Panc1 (cell line): ENCODE measurements at regions not wholly inside any gene's neighbourhood (a gene's known extent, or its start where the extent isn't known, plus 50 kb on each side); places are given as distances from the start of the nearest gene placed in this dataset.

Experiments used
- ATAC-seq: fragments of 200-7000 bp; cut with Tn5 transposase; 2 replicates; pipeline ENCODE4 v1.9.1; 2020; ENCODE audit warnings: mild to moderate bottlenecking, moderate library complexity
- BruUV-seq: library from RNA; stranded (reverse); fragments of 400-500 nt; replicated peaks from 2 replicates; lab custom pipeline; 2021; lab: Mats Ljungman, UMichigan
- CTCF ChIA-PET: fragments of 300-600 bp; sonication (Branson Sonifier 250); formaldehyde crosslinking; loops from one replicate; lab custom pipeline; 2022; ENCODE audit warnings: antibody characterized with exemption; lab: Charles Lee
- POLR2A ChIA-PET: fragments of 300-600 bp; sonication (Branson Sonifier 250); formaldehyde crosslinking; loops from one replicate; lab custom pipeline; 2022; ENCODE audit warnings: antibody characterized with exemption; lab: Charles Lee
- DNase-seq: peaks from one replicate; pipeline ENCODE4 v3.0.0-alpha.2; 2010; ENCODE audit warnings: low read depth, low spot score
- H3K27ac ChIP-seq: 2 replicates; pipeline ENCODE4 v1.5.1; 2011; ENCODE audit warnings: mild to moderate bottlenecking, low read length, inconsistent platforms
- H3K27me3 ChIP-seq: fragments of 200-500 bp; sonication (Bioruptor generic); 2 replicates; pipeline ENCODE4 v1.6.0; 2014; ENCODE audit warnings: low read length, inconsistent platforms; ENCODE audit not compliant: control insufficient read depth, insufficient read depth
- H3K36me3 ChIP-seq: fragments of 200-500 bp; sonication (Bioruptor generic); 2 replicates; pipeline ENCODE4 v1.5.1; 2014; ENCODE audit warnings: inconsistent platforms, mild to moderate bottlenecking, low read length, moderate library complexity; ENCODE audit not compliant: control insufficient read depth, insufficient read depth
- H3K4me1 ChIP-seq: 2 replicates; pipeline ENCODE4 v1.5.1; 2011; ENCODE audit warnings: inconsistent platforms, mild to moderate bottlenecking, low read length, moderate library complexity; ENCODE audit not compliant: control insufficient read depth, insufficient read depth
- H3K4me3 ChIP-seq, 2 experiments: 2 replicates each; pipeline ENCODE4 v1.5.1; 2011 to 2012; ENCODE audit warnings: low read depth in 2 of 2, low read length in 2 of 2, mild to moderate bottlenecking in 2 of 2, inconsistent platforms in 1 of 2, moderate library complexity in 1 of 2
- H3K9me3 ChIP-seq: fragments of 200-500 bp; sonication (Bioruptor generic); 2 replicates; pipeline ENCODE4 v1.5.1; 2014; ENCODE audit warnings: low read depth, mild to moderate bottlenecking, inconsistent platforms, low read length, moderate library complexity; ENCODE audit not compliant: control insufficient read depth, insufficient read depth
- CTCF ChIP-seq: fragments of 450-650 bp; IDR thresholded peaks from 2 replicates; pipeline ENCODE4 v1.5.1; 2017; ENCODE audit warnings: mild to moderate bottlenecking
- POLR2AphosphoS5 ChIP-seq: IDR thresholded peaks from 2 replicates; pipeline ENCODE4 v1.6.1; 2012; ENCODE audit warnings: mild to moderate bottlenecking, low read depth, low read length, moderate library complexity
- REST ChIP-seq, 2 experiments: IDR thresholded peaks; 2 replicates each; pipeline ENCODE4 v1.6.1; 2011 to 2012; ENCODE audit warnings: low read depth in 2 of 2, control low read depth in 1 of 2, low read length in 1 of 2, mild to moderate bottlenecking in 1 of 2, moderate library complexity in 1 of 2; ENCODE audit not compliant: insufficient read depth in 1 of 2
- SIN3A ChIP-seq: IDR thresholded peaks from 2 replicates; pipeline ENCODE4 v1.6.1; 2012; ENCODE audit warnings: low read depth, mild to moderate bottlenecking, low read length, moderate library complexity, borderline replicate concordance; ENCODE audit not compliant: insufficient read depth
- TCF7L2 ChIP-seq: IDR thresholded peaks from 2 replicates; pipeline ENCODE4 v1.6.1; 2011; ENCODE audit warnings: mild to moderate bottlenecking, low read depth, low read length, inconsistent platforms
- in situ Hi-C: cut with HindIII; loops from 2 replicates; pipeline ENCODE4 v1.10.0; 2016; ENCODE audit warnings: low sequenced_read_pairs, low pct_unique_long_range_greater_than_20kb
- intact Hi-C: fragments of 100-400 bp; cut with micrococcal nuclease; formaldehyde crosslinking; loops from one replicate; pipeline ENCODE4 v1.10.0; 2022; ENCODE audit not compliant: unreplicated experiment

GRCh38 chr12:115619889-115620288 is 657.6 kb downstream of the MED13L start:
- Histone ChIP-seq H3K4me1 (no peaks in the 10 kb centered on the region), H3K27me3 (no peaks in the 10 kb centered on the region; the same call in 1 of the 2 replicates), H3K27ac (no peak overlapping the region), H3K9me3 (no peaks in the 10 kb centered on the region), H3K36me3 (no peaks in the 10 kb centered on the region), H3K4me3 (no peak overlapping the region)
- in situ Hi-C loops: no loop called here
- BruUV-seq: no TSS peak
- intact Hi-C loops: no loop called here
- DNase-seq (no peak), ATAC-seq (no peak)
- POLR2A ChIA-PET: no interaction called here
- CTCF ChIA-PET: no interaction called here
- TF ChIP-seq SIN3A: no peak
- no peak for TF ChIP-seq TCF7L2
- no peak for TF ChIP-seq CTCF
- TF ChIP-seq REST (IDR thresholded peaks at IDR 0.05; ENCODE audit: insufficient read depth in 1 of 2, low read depth in 2 of 2, low read length in 1 of 2): no peak
- no peak for TF ChIP-seq POLR2AphosphoS5

- DNase-seq (no peak), ATAC-seq (no peak)
- no peaks in the 10 kb centered on the region for H3K9me3 ChIP-seq
- no peaks in the 10 kb centered on the region for H3K36me3 ChIP-seq
- intact Hi-C loops: no loop called here
- in situ Hi-C loops: no loop called here
- H3K27me3 ChIP-seq: no peaks in the 10 kb centered on the region; the same call in 1 of the 2 replicates
- BruUV-seq: no TSS peak
- no peak overlapping the region for H3K4me3 ChIP-seq
- no peak overlapping the region for H3K27ac ChIP-seq
- POLR2A ChIA-PET: no interaction called here
- CTCF ChIA-PET: no interaction called here
- TF ChIP-seq SIN3A (no peak), TCF7L2 (no peak), POLR2AphosphoS5 (no peak), REST (IDR thresholded peaks at IDR 0.05; ENCODE audit: insufficient read depth in 1 of 2, low read depth in 2 of 2, low read length in 1 of 2) (no peak), CTCF (no peak)
- H3K4me1 ChIP-seq: no peaks in the 10 kb centered on the region
Measured at GRCh38 chr12:115619061-115619460, 658.4 kb downstream of the MED13L start.
